ENCODE measurements at regions not wholly inside any gene's neighbourhood (a gene's known extent, or its start where the extent isn't known, plus 50 kb on each side); places are given as distances from the start of the nearest gene placed in this dataset.
"Not testable (repeated sequence)": the region's sequence is repeated elsewhere in the genome, so short reads cannot be mapped to it uniquely, and the experiment has no call there.

DNA sequence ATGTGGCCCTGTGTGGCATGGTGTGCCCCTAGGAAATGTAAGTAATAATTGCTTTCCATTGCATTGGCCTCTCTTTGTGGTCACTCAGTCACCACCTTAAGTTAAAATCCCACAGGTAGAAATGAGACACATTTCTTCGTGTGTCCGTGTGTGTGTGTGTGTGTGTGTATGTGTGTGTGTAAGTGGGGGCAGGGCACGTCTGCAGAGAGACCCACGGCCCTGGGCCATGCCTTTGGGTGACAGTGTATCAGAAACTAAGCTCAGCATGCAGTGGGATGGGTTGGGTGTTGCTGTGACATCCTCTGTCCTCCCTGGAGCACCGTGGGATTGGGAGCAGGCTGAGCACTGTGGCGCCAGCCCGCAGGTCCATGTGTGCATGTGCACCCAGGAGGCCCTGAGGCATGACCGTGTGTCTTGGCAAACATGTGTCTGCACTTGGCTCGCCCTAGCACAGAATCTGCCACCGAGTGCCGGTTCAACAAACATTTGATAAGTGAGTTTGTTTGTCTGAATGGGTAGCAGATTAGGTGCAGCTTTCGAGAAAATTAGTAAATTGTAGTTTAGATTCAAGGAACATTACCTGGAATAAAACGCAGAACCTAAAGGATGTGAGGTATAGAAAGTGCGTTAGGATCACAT is 91.8 kb downstream of the WTIP start:
- DNase-seq (peak in 2 of 3 donors; percentile 49 to 65), ATAC-seq (peak in 3 of 4 donors; percentile 28 to 71 (median 70))
- Histone ChIP-seq H3K27me3 (no peaks in the 10 kb centered on the region), H3K9me3 (peaks cover 0 to 4% (median 0%) of the 10 kb centered on the region in 4 donors), H3K4me3 (no peak overlapping the region), H3K4me1 (no peaks in the 10 kb centered on the region), H3K27ac (no peak overlapping the region), H3K36me3 (no peaks in the 10 kb centered on the region)
- TF ChIP-seq, protein P1, sequence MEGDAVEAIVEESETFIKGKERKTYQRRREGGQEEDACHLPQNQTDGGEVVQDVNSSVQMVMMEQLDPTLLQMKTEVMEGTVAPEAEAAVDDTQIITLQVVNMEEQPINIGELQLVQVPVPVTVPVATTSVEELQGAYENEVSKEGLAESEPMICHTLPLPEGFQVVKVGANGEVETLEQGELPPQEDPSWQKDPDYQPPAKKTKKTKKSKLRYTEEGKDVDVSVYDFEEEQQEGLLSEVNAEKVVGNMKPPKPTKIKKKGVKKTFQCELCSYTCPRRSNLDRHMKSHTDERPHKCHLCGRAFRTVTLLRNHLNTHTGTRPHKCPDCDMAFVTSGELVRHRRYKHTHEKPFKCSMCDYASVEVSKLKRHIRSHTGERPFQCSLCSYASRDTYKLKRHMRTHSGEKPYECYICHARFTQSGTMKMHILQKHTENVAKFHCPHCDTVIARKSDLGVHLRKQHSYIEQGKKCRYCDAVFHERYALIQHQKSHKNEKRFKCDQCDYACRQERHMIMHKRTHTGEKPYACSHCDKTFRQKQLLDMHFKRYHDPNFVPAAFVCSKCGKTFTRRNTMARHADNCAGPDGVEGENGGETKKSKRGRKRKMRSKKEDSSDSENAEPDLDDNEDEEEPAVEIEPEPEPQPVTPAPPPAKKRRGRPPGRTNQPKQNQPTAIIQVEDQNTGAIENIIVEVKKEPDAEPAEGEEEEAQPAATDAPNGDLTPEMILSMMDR (IDR thresholded peaks at IDR 0.05) = no peak
- no peak for TF ChIP-seq POLR2A (IDR thresholded peaks at IDR 0.05)
- 63% methylated on average over 7 of the region's 14 CpGs for WGBS (ENCODE audit: insufficient coverage, low coverage, low lambda C conversion rate, missing lambda C conversion rate)
- intact Hi-C loops (cut with DNase I) = no loop called here

GRCh38 chr19:34570140-34570539 is 88.6 kb downstream of the WTIP start:
- H3K9me3 ChIP-seq; intact Hi-C loops (cut with DNase I); H3K27ac ChIP-seq; DNase-seq; H3K36me3 ChIP-seq; ATAC-seq; H3K4me1 ChIP-seq; H3K27me3 ChIP-seq; H3K4me3 ChIP-seq: not testable (repeated sequence)
- 72% methylated on average over 6 of the region's 6 CpGs for WGBS (ENCODE audit: insufficient coverage, low coverage, low lambda C conversion rate, missing lambda C conversion rate)

GRCh38 chr19:34562344-34562743 is 80.8 kb downstream of the WTIP start:
- H3K9me3 ChIP-seq; H3K4me3 ChIP-seq; ATAC-seq; H3K27ac ChIP-seq; H3K27me3 ChIP-seq; H3K36me3 ChIP-seq; H3K4me1 ChIP-seq; intact Hi-C loops (cut with DNase I); DNase-seq: not testable (repeated sequence)
- WGBS (ENCODE audit: insufficient coverage, low coverage, low lambda C conversion rate, missing lambda C conversion rate) = 64% methylated on average over 3 of the region's 3 CpGs

Measured in right lobe of liver (tissue), 6 donors.